ENCODE measurements at regions not wholly inside any gene's neighbourhood (a gene's known extent, or its start where the extent isn't known, plus 50 kb on each side); places are given as distances from the start of the nearest gene placed in this dataset.

- TF ChIP-seq CTCF (IDR thresholded peaks at IDR 0.05; ENCODE audit: insufficient read depth, low read length, poor library complexity, severe bottlenecking), result no peak
- Histone ChIP-seq H3K36me3 (ENCODE audit: control insufficient read depth, insufficient read depth, low read length) (no peaks in the 10 kb centered on the region), H3K4me3 (replicated peaks; ENCODE audit: low read depth, low read length) (no peak overlapping the region), H3K27me3 (replicated peaks; ENCODE audit: control insufficient read depth, insufficient read depth, low read length) (no peaks in the 10 kb centered on the region)
- no peak for DNase-seq (ENCODE audit: extremely low read depth, insufficient read length)
Observed at GRCh38 chr16:60073376-60073775, 1339.3 kb upstream of the GOT2 start.

GRCh38 chr16:60064026-60064425 is 1329.9 kb upstream of the GOT2 start:
- Histone ChIP-seq H3K36me3 (ENCODE audit: control insufficient read depth, insufficient read depth, low read length) (no peaks in the 10 kb centered on the region), H3K4me3 (replicated peaks; ENCODE audit: low read depth, low read length) (no peak overlapping the region), H3K27me3 (replicated peaks; ENCODE audit: control insufficient read depth, insufficient read depth, low read length) (no peaks in the 10 kb centered on the region)
- no peak for TF ChIP-seq CTCF (IDR thresholded peaks at IDR 0.05; ENCODE audit: insufficient read depth, low read length, poor library complexity, severe bottlenecking)
- DNase-seq (ENCODE audit: extremely low read depth, insufficient read length), result no peak

GRCh38 chr16:60061396-60061795 is 1327.3 kb upstream of the GOT2 start:
- H3K36me3 ChIP-seq (ENCODE audit: control insufficient read depth, insufficient read depth, low read length), result no peaks in the 10 kb centered on the region
- no peaks in the 10 kb centered on the region for H3K27me3 ChIP-seq (replicated peaks; ENCODE audit: control insufficient read depth, insufficient read depth, low read length)
- H3K4me3 ChIP-seq (replicated peaks; ENCODE audit: low read depth, low read length), result no peak overlapping the region
- TF ChIP-seq CTCF (IDR thresholded peaks at IDR 0.05; ENCODE audit: insufficient read depth, low read length, poor library complexity, severe bottlenecking), result no peak
- DNase-seq (ENCODE audit: extremely low read depth, insufficient read length), result no peak

DNA sequence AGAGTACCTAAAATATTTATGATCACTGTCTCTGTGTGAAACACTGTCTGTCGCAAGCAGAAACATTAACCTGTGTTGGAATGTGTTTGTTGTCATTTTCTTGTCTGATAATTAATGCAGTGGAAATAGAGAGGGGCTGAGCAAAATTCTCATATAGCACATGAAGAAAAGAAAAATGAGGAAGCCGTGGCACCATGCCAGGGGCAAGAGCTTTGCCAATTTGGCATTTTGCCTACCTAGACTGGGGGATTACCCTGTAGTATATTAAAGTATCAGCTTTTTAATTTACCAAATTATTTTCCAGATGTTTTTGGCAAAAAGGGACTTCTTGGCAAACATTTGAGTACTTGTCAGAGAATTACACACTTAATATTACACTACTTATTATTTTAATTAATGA is 1326.6 kb upstream of the GOT2 start:
- no peak overlapping the region for H3K4me3 ChIP-seq (replicated peaks; ENCODE audit: low read depth, low read length)
- no peaks in the 10 kb centered on the region for H3K36me3 ChIP-seq (ENCODE audit: control insufficient read depth, insufficient read depth, low read length)
- no peak for DNase-seq (ENCODE audit: extremely low read depth, insufficient read length)
- H3K27me3 ChIP-seq (replicated peaks; ENCODE audit: control insufficient read depth, insufficient read depth, low read length), result no peaks in the 10 kb centered on the region
- no peak for TF ChIP-seq CTCF (IDR thresholded peaks at IDR 0.05; ENCODE audit: insufficient read depth, low read length, poor library complexity, severe bottlenecking)

GRCh38 chr16:60059141-60059540 is 1325.0 kb upstream of the GOT2 start:
- no peak overlapping the region for H3K4me3 ChIP-seq (replicated peaks; ENCODE audit: low read depth, low read length)
- TF ChIP-seq CTCF (IDR thresholded peaks at IDR 0.05; ENCODE audit: insufficient read depth, low read length, poor library complexity, severe bottlenecking), result no peak
- no peaks in the 10 kb centered on the region for H3K36me3 ChIP-seq (ENCODE audit: control insufficient read depth, insufficient read depth, low read length)
- no peaks in the 10 kb centered on the region for H3K27me3 ChIP-seq (replicated peaks; ENCODE audit: control insufficient read depth, insufficient read depth, low read length)
- DNase-seq (ENCODE audit: extremely low read depth, insufficient read length), result no peak

GRCh38 chr16:60041671-60042070 is 1307.6 kb upstream of the GOT2 start:
- no peak for DNase-seq (ENCODE audit: extremely low read depth, insufficient read length)
- Histone ChIP-seq H3K36me3 (ENCODE audit: control insufficient read depth, insufficient read depth, low read length) (no peaks in the 10 kb centered on the region), H3K27me3 (replicated peaks; ENCODE audit: control insufficient read depth, insufficient read depth, low read length) (no peaks in the 10 kb centered on the region), H3K4me3 (replicated peaks; ENCODE audit: low read depth, low read length) (no peak overlapping the region)
- TF ChIP-seq CTCF (IDR thresholded peaks at IDR 0.05; ENCODE audit: insufficient read depth, low read length, poor library complexity, severe bottlenecking), result no peak

Measured in GM06990 (cell line).